Mucosa of descending colon (tissue), 3 donors: ENCODE measurements at regions not wholly inside any gene's neighbourhood (a gene's known extent, or its start where the extent isn't known, plus 50 kb on each side); places are given as distances from the start of the nearest gene placed in this dataset.

Experiments
- ATAC-seq: fragments of 200-7000 bp; cut with Tn5 transposase; one replicate; pipeline ENCODE4 v1.9.1; 2020; ENCODE audit warnings: mild to moderate bottlenecking, moderate library complexity
- DNase-seq, 3 donors: peaks; one replicate each; pipeline ENCODE4 v3.0.0-alpha.2; 2020
- H3K36me3 ChIP-seq: fragments of 200-600 bp; one replicate; pipeline ENCODE4 v1.8.0; 2021; ENCODE audit warnings: low read depth, mild to moderate bottlenecking
- H3K4me1 ChIP-seq: fragments of 200-600 bp; one replicate; pipeline ENCODE4 v1.8.0; 2021; ENCODE audit warnings: low read depth, mild to moderate bottlenecking
- H3K4me3 ChIP-seq: fragments of 200-600 bp; one replicate; pipeline ENCODE4 v1.8.0; 2021; ENCODE audit warnings: mild to moderate bottlenecking
- H3K9me3 ChIP-seq: fragments of 200-600 bp; one replicate; pipeline ENCODE4 v1.8.0; 2021; ENCODE audit warnings: mild to moderate bottlenecking
- CTCF ChIP-seq: fragments of 200-600 bp; IDR thresholded peaks from one replicate; pipeline ENCODE4 v1.8.0; 2022; ENCODE audit warnings: antibody characterized with exemption, mild to moderate bottlenecking
- intact Hi-C, 2 donors: fragments of 100-400 bp; cut with DNase I in 1 of 2; cut with micrococcal nuclease in 1 of 2; formaldehyde crosslinking; loops; one replicate each; pipeline versions ENCODE4 v1.11.0 to v1.11.1; 2022; cut with DNase I, micrococcal nuclease
- donor health status: DM: no; HTN: no; CAD: no; lungs with moderate emphysema.
- donor health status: DM: no; HTN: no; CAD: no.
- donor health status: DM: no; HTN: yes; CAD: no.

DNA sequence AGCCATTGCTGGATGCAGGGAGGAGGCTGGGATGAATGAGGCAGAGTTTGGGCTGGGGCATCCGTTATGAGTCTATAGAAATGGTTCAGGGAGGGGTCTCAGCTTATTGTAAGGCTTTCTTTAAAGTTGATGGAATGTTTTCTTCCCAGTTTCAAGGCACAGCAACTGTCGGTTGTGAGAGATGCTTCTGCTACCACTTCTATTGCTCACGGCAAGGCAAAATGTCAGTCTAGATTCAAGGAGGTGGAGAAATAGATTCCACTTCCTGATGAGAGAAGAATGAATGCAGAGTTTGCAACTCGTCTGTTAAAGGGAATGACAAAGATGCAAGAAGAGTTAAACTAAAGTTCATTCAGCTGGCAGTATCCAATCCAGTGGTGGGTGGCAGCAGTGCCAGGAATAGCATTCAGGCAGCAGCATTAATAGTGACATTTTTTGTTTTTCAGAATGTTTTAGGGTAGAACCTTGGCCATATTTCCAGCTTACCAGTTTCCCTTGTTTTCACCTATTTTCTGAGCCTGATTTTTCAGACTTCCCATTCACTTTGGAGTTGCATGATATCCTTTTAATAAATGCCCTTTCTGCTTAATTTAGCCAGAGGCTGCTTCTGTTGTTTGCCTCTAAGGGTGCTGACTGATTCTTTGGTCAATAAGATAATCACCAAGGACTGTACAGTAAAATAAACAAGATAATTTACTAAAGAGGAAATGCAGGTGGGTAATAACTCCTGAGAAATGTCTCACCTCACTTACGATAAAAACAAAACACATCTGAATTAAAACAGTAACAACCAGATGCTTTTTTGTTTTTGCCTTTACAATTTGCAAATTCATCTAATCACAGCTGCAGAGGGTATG is 138.4 kb downstream of the RPIA start:
- Histone ChIP-seq H3K4me3 (no peak overlapping the region), H3K9me3 (no peaks in the 10 kb centered on the region), H3K4me1 (no peaks in the 10 kb centered on the region), H3K36me3 (no peaks in the 10 kb centered on the region)
- no peak for TF ChIP-seq CTCF
- DNase-seq (no peak), ATAC-seq (no peak)
- intact Hi-C loops, result loop anchor here in 1 of 2 donors (2.0 to 10.0 kb wide), 2 partner anchors 51 to 85 kb away; no protein-coding TSS in a partner anchor

- DNase-seq, result no peak
- intact Hi-C loops, result loop anchor here in 1 of 2 donors (2.0 to 10.0 kb wide), 2 partner anchors 50 to 86 kb away; no protein-coding TSS in a partner anchor
- peak; percentile 20 for ATAC-seq
- TF ChIP-seq CTCF, result no peak
- no peak overlapping the region for H3K4me3 ChIP-seq
- H3K9me3 ChIP-seq, result no peaks in the 10 kb centered on the region
- H3K36me3 ChIP-seq, result no peaks in the 10 kb centered on the region
- H3K4me1 ChIP-seq, result no peaks in the 10 kb centered on the region
Measured at GRCh38 chr2:88831071-88831791, 139.8 kb downstream of the RPIA start.

DNA sequence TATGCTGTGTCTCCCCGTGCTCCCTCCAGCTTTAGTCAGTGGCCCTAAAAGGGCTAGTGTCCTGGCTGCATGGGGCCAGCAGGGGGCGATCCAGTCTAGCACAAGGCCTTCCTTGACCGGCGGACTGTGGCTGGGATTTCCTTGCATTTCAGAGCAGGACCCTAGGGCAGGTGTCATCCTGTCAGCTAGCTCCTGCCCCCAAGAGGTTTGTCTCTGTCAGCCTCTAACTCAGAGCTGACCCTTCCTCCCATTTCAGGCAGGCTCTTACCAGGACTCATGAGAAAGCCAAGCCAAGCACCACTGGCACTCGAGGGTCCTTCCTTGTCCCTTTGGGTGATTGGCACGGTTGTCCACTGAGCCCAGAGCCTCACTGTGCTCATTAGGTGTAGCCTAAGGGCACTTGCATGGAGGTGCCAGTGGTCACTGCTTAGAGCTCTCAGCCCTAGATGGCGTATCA is 140.3 kb downstream of the RPIA start:
- H3K36me3 ChIP-seq, result no peaks in the 10 kb centered on the region
- no peak overlapping the region for H3K4me3 ChIP-seq
- DNase-seq, result peak; percentile 79 to 85 (median 80)
- TF ChIP-seq CTCF, result peak; percentile 87
- H3K9me3 ChIP-seq, result no peaks in the 10 kb centered on the region
- ATAC-seq, result peak; percentile 91
- no peaks in the 10 kb centered on the region for H3K4me1 ChIP-seq
- intact Hi-C loops, result loop anchor here in 1 of 2 donors (2.0 to 10.0 kb wide), 2 partner anchors 49 to 87 kb away; no protein-coding TSS in a partner anchor

DNA sequence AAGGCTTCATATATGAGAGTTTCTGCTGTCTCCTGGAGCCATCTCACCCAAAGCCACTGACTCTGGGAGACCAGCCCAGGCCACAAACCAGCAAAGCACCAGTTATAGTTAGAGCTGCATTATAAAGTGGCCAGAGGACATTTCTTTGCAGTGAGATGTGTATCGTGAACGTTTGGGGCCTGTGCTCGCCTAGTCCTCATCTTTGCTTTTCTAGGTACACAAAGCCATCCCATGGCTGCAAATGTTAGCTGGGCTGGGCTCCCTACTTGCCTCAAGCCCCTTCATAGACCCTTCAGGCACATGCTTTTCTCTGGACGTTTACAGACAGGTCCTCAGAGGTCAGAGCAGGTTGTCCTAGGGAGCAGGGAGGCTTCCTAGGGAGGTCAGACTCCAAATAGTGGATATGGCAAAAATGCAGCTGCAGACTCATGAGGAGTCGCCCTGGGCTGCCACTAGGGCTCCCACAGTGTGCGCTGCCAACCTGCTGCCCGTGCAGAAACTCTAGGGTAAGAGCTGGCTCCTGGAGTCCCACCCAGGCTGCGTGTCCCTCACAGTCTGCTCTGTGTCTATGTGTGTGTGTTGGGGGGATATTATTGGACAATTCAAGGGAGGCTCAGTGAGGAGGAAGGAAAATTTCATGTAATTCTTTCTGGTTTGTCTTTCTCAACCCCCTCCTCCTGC is 141.0 kb downstream of the RPIA start:
- intact Hi-C loops, result loop anchor here in 1 of 2 donors (10.0 kb wide), 1 partner anchor 88 kb away; no protein-coding TSS in a partner anchor
- ATAC-seq (peak; percentile 55), DNase-seq (no peak)
- TF ChIP-seq CTCF, result no peak
- no peaks in the 10 kb centered on the region for H3K4me1 ChIP-seq
- H3K36me3 ChIP-seq, result no peaks in the 10 kb centered on the region
- no peaks in the 10 kb centered on the region for H3K9me3 ChIP-seq
- H3K4me3 ChIP-seq, result no peak overlapping the region

DNA sequence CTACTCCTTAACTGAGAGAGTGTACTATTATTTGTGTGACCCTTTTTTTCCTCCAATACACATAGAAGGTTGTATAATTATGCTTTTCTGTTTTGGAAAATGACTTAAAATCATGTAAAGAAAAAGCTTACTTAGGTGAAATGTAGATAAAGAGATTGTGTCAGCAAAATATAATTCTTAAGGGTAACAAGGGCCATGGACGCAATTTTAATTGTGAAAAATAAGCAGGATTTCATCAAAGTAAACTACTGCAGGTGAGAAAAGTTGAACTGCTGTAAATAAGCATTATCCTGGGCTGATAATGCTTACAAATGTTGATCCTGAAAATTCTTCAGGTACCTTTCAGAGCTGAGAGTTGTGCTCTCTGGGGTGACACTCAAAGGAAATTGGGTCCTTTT is 141.5 kb downstream of the RPIA start:
- no peak for DNase-seq
- no peaks in the 10 kb centered on the region for H3K4me1 ChIP-seq
- intact Hi-C loops, result loop anchor here in 1 of 2 donors (10.0 kb wide), 1 partner anchor 88 kb away; no protein-coding TSS in a partner anchor
- no peak for TF ChIP-seq CTCF
- ATAC-seq, result no peak
- H3K36me3 ChIP-seq, result no peaks in the 10 kb centered on the region
- H3K9me3 ChIP-seq, result no peaks in the 10 kb centered on the region
- H3K4me3 ChIP-seq, result no peak overlapping the region
